MM.1S (cell line): ENCODE measurements at regions not wholly inside any gene's neighbourhood (a gene's known extent, or its start where the extent isn't known, plus 50 kb on each side); places are given as distances from the start of the nearest gene placed in this dataset.

Source experiments
- CTCF ChIP-seq: fragments of 300-600 bp; sonication (generic); IDR thresholded peaks from 2 replicates; pipeline ENCODE4 v1.5.1; 2016; ENCODE audit warnings: antibody characterized with exemption, low read length, mixed read lengths
- EZH2phosphoT487 ChIP-seq: fragments of 300-600 bp; sonication (generic); IDR thresholded peaks from 2 replicates; pipeline ENCODE4 v1.6.1; 2018; ENCODE audit warnings: antibody characterized with exemption, low read length

- TF ChIP-seq CTCF (no peak), EZH2phosphoT487 (no peak)
Measured at GRCh38 chr13:108083056-108083455, 132.3 kb downstream of the LIG4 start.
